NCI-H146 treated with DMSO at 0.1 percent for 48 hours (cell line): ENCODE measurements at regions not wholly inside any gene's neighbourhood (a gene's known extent, or its start where the extent isn't known, plus 50 kb on each side); places are given as distances from the start of the nearest gene placed in this dataset.
A peak's percentile ranks its signal among the peaks of the same experiment; 100 is the strongest.
"Not testable (repeated sequence)": the region's sequence is repeated elsewhere in the genome, so short reads cannot be mapped to it uniquely, and the experiment has no call there.

Experiments used
- DNase-seq: peaks from one replicate; lab custom pipeline; 2025; ENCODE audit not compliant: unreplicated experiment; lab: John Stamatoyannopoulos, UW

GRCh38 chrX:5708251-5708650 lies 520.4 kb downstream of the NLGN4X start:
- no peak for DNase-seq

DNA sequence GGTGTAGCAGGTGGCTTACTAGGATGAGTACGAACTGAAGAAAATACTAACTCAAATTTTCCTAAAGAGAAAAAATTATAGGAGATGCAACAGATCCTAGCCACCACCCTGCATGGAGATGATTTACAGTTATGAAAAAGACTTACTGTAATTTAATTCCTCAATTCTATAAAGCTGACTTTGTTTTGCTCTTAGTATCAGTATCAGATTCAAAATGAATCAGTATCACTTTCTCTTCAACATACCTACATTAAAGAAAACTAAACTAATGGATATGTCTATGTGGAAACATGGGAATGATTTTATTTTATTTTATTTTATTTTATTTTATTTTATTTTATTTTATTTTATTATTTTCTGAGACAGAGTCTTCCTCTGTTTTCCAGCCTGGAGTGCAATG lies 525.8 kb downstream of the NLGN4X start:
- no peak for DNase-seq

GRCh38 chrX:5695971-5696370 lies 532.7 kb downstream of the NLGN4X start:
- no peak for DNase-seq

GRCh38 chrX:5683996-5684395 lies 544.7 kb downstream of the NLGN4X start:
- no peak for DNase-seq

- no peak for DNase-seq
These were observed 547.5 kb downstream of the NLGN4X start for GRCh38 chrX:5681159-5681558.

DNA sequence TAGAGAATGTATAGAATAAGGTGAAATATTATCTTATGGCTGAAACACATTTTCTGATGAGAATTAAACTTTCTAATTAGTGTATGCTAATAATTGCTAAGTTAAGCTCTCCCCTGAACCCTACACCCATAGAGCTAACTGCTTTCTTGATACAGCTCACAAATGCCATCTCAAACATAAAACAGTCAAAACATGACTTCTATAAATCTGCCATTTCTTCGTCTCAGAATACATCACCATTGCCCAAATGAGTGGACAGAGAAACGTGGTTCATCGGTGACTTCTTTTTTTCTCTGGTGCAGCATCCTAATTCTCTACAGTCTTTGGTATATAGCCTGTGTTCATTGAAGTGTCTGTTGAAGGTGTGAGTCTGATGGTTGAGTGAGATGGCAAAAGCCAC lies 554.6 kb downstream of the NLGN4X start:
- no peak for DNase-seq

GRCh38 chrX:5672099-5672498 lies 556.6 kb downstream of the NLGN4X start:
- no peak for DNase-seq

- DNase-seq, result not testable (repeated sequence)
These were observed 562.0 kb downstream of the NLGN4X start for GRCh38 chrX:5666689-5667088.

GRCh38 chrX:5656544-5656943 lies 572.1 kb downstream of the NLGN4X start:
- DNase-seq, result no peak

GRCh38 chrX:5650904-5651303 lies 577.8 kb downstream of the NLGN4X start:
- DNase-seq, result no peak

GRCh38 chrX:5648941-5649568 lies 579.6 kb downstream of the NLGN4X start:
- no peak for DNase-seq

GRCh38 chrX:5646818-5647217 lies 581.8 kb downstream of the NLGN4X start:
- DNase-seq, result no peak

- DNase-seq, result peak; percentile 76
These were observed 583.9 kb downstream of the NLGN4X start for GRCh38 chrX:5644776-5645175.

GRCh38 chrX:5640071-5640470 lies 588.6 kb downstream of the NLGN4X start:
- DNase-seq, result no peak

- DNase-seq, result no peak
These were observed 590.1 kb downstream of the NLGN4X start for GRCh38 chrX:5638572-5638971.

DNA sequence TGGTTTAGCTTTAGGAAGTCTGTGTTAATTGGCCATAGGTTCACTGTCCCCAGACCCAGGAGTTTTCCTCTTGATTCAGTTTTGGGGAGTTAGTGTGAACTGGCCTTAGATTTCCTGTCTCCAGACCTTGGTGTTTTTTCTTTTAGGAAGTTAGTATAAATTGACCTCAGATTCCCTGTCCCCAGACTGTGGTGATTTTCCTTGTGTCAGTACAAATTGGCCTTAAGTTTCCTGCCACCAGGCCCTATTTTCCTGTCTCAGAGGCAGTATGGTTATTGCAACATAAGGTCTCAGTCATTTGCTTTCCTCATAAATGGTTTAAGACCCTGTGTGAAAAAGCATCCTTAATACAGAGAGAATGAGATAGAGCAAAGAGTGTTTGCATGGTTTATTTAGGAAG lies 595.8 kb downstream of the NLGN4X start:
- no peak for DNase-seq

DNA sequence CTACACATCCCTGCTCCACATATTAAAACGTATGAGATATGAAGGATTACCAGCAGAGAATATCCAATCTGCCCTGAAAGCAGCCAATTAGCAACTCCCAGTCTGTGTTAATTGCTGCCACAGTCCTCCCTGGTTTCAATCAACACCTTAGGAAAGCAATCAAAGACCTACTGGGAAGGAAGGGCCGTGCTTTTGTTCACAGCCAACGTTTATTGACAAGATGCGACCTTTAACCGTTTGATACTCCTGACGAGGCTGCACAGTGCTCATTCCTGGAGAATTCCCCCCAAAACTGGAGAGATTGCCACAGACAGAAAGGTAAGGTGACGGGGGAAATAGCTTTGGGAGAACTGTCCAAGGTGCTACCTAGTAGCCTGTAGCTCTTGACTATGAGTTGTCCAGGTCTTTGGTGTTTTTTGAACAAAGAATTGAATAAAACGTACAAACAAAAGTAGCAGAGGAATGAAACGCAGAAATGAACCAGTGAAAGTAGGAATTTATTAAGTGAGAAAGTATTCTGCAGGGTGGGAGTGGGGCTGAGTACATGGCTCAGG lies 596.5 kb downstream of the NLGN4X start:
- peak; percentile 8 for DNase-seq

- DNase-seq, result no peak
These were observed 611.0 kb downstream of the NLGN4X start for GRCh38 chrX:5617666-5618065.

DNA sequence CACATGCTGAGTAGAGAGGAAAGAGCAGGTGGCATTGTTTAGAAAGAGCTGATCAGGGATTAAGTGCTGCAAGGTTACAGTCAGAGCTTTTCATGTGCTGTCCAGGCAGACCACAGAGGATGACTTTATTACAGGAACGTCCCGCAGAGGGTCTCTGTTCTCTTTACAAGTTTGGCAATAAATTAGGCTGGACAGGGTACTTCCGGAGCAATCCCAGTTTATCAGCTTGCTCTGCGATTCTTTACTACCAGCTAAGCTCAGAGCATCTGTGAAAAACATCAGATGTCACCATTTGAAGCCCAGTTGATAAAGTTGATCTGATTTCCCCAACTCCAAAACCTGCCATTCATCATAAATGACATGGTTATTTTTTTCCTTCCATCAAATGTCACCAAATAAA lies 633.1 kb downstream of the NLGN4X start:
- peak; percentile 2 for DNase-seq

DNA sequence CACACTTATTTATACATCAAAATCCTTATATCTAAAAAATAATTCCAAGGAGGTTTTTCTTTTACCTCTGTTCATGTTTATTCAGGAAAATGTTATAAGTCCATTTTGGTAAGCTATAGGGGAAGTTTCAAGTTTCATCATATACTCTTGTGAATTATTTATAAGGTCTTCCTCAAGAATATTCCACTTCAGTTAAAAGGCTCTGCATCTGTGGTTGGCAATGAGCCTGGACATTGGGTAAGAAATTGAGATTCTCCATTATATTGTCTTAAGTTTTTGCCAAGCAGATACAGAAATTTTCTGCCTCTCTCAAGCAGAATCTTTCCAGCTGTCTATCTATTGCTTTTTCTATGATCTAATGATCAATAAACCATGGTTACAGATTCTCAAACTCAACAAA lies 641.9 kb downstream of the NLGN4X start:
- DNase-seq, result no peak

DNA sequence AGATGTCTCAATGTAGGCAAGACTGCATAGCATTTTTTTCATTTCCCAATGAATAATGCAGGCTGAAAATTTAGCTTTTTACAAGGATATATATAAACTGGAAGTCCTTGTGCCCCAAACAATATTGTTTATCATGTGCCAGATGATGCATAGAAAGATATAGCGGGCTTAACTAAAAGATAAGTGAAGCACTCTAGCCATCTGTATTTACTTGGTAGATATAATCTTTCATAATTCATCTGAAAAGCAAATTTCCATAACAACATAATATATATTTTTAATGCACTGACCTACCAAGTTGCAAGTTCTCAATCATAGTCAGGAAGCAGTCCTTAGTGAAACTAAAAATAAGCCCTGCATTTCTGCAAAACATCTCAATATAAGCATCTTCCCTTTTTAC lies 653.3 kb downstream of the NLGN4X start:
- DNase-seq, result no peak

DNA sequence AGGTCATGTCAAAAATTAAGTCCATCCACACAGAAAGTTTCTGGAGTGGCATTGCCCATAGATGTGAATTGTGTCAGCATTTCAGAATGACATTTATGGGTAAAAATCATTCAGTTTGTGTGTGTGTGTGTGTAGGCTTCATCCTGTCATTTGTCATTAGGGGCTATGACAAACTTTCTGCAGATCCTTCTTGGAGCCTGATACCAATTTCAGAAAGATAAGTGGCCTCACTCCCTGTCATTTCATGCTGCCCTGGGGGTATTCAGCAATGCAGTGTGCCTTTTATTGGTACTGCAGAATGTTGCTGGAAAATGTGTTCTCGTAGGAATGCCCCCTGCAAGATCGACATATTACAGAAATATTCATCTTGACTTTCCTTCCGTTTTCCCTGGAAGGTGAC lies 659.7 kb downstream of the NLGN4X start:
- no peak for DNase-seq

GRCh38 chrX:5559386-5559785 lies 669.3 kb downstream of the NLGN4X start:
- no peak for DNase-seq
